Chondrocyte (in vitro differentiated cells): ENCODE measurements at regions not wholly inside any gene's neighbourhood (a gene's known extent, or its start where the extent isn't known, plus 50 kb on each side); places are given as distances from the start of the nearest gene placed in this dataset.

Experiments
- DNase-seq: peaks from one replicate; pipeline ENCODE4 v3.0.0; 2021; ENCODE audit warnings: mixed read lengths, low spot score
- H3K27ac Mint-ChIP-seq: one replicate; pipeline ENCODE4 v1.8.0; 2021; ENCODE audit warnings: mild to moderate bottlenecking, moderate library complexity, mixed read lengths; ENCODE audit not compliant: unreplicated experiment
- H3K27me3 Mint-ChIP-seq: 2 replicates; pipeline ENCODE4 v1.8.0; 2021; ENCODE audit warnings: low read depth, mixed read lengths
- H3K36me3 Mint-ChIP-seq: 2 replicates; pipeline ENCODE4 v1.8.0; 2021; ENCODE audit warnings: low read depth, mixed read lengths
- H3K4me1 Mint-ChIP-seq: 2 replicates; pipeline ENCODE4 v1.8.0; 2021; ENCODE audit warnings: low read depth, mild to moderate bottlenecking, mixed read lengths
- H3K4me3 Mint-ChIP-seq: one replicate; pipeline ENCODE4 v1.8.0; 2021; ENCODE audit warnings: mild to moderate bottlenecking, moderate library complexity, mixed read lengths; ENCODE audit not compliant: unreplicated experiment
- H3K9me3 Mint-ChIP-seq: 2 replicates; pipeline ENCODE4 v1.8.0; 2021; ENCODE audit warnings: low read depth, mixed read lengths
- TF ChIP-seq, protein P1 (sequence below): fragments of 200-600 bp; sonication (generic); IDR thresholded peaks from 2 replicates; pipeline ENCODE4 v1.5.0; 2021; ENCODE audit warnings: antibody characterized with exemption, mild to moderate bottlenecking, moderate library complexity

DNA sequence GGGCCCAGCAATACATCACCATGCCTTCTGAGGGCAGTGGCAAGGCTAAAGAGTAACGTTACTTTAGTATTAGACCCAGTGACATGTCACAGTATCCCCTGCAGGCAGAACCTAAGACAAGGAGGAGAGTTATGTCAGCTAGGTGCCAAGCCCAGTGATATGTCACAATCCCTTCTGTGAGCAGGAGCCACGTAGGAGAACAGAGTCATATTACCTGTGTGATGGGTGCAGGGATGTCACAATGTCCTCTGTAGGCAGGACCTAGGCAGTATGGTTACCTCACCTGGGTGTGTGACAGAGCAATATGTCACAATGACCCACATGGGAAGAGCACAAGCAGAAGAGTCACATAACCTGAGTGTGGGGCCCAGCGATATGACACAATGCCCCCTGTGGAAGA is 121.8 kb downstream of the ZNF675 start:
- Mint-ChIP-seq H3K4me3 (no peak overlapping the region), H3K36me3 (no peaks in the 10 kb centered on the region), H3K27ac (no peak overlapping the region), H3K27me3 (no peaks in the 10 kb centered on the region), H3K4me1 (no peaks in the 10 kb centered on the region), H3K9me3 (peaks cover 60% of the 10 kb centered on the region)
- DNase-seq, result no peak
- TF ChIP-seq, protein P1, sequence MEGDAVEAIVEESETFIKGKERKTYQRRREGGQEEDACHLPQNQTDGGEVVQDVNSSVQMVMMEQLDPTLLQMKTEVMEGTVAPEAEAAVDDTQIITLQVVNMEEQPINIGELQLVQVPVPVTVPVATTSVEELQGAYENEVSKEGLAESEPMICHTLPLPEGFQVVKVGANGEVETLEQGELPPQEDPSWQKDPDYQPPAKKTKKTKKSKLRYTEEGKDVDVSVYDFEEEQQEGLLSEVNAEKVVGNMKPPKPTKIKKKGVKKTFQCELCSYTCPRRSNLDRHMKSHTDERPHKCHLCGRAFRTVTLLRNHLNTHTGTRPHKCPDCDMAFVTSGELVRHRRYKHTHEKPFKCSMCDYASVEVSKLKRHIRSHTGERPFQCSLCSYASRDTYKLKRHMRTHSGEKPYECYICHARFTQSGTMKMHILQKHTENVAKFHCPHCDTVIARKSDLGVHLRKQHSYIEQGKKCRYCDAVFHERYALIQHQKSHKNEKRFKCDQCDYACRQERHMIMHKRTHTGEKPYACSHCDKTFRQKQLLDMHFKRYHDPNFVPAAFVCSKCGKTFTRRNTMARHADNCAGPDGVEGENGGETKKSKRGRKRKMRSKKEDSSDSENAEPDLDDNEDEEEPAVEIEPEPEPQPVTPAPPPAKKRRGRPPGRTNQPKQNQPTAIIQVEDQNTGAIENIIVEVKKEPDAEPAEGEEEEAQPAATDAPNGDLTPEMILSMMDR, result no peak

DNA sequence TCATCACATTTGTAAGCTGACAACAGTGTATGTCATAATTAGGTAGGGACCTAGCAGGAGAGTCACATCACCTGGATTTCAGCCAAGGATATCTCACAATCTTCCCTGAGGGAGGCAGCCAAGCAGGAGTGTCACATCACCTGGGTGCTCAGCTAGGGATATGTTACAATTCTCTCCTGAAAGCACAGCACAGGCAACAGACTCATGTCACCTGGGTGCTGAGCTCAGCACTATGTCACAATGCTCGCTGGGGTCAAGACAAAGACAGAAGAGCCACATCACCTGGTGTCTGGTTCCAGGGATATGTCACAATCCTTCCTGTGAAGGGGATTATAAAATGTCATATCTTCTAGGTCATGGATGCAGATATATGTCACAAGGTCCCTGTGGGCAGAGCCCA is 123.7 kb downstream of the ZNF675 start:
- no peaks in the 10 kb centered on the region for H3K36me3 Mint-ChIP-seq
- DNase-seq, result no peak
- H3K4me1 Mint-ChIP-seq, result no peaks in the 10 kb centered on the region
- no peak overlapping the region for H3K27ac Mint-ChIP-seq
- no peak overlapping the region for H3K4me3 Mint-ChIP-seq
- no peaks in the 10 kb centered on the region for H3K27me3 Mint-ChIP-seq
- TF ChIP-seq, protein P1, result no peak
- peaks cover 67% of the 10 kb centered on the region for H3K9me3 Mint-ChIP-seq

DNA sequence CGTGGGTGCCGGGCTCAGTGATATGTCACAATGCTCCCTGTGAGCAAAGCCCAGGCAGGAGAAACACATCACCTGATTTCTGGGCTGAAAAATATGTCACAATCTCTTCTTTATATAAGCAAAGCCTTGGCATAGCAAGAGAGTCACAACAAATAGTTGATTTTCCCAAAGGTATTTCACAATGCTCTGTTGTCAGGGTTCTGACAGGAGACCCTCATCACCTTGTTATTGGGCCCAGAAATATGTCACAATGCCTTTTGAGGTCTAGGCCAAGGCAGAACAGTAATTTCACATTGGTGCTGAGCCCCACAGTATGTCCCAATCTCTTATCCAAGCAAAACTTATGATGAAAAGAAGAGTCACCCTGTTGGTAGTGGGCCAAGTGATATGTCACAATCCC is 125.7 kb downstream of the ZNF675 start:
- Mint-ChIP-seq H3K9me3 (peaks cover 74% of the 10 kb centered on the region), H3K27me3 (no peaks in the 10 kb centered on the region), H3K36me3 (no peaks in the 10 kb centered on the region), H3K4me3 (no peak overlapping the region), H3K27ac (no peak overlapping the region), H3K4me1 (no peaks in the 10 kb centered on the region)
- TF ChIP-seq, protein P1, result no peak
- DNase-seq, result no peak

DNA sequence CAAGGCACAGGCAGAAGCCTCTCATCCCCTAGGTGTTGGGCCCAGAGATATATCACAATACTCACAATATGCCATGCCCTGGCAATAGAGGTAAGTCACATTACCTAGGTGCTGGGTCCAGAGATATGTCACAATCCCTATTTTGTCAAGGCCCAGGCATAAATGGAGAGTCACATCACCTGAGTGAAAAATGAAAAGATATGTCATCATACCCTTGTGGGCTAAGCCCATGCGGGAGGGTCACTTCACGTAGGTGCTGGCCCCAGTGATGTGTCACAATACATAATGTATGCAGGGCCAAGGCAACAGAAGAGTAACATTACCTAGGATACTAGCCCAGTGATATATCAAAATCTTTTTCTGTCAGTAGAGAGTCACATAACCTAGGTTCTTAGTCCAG is 127.0 kb downstream of the ZNF675 start:
- H3K4me1 Mint-ChIP-seq, result no peaks in the 10 kb centered on the region
- H3K9me3 Mint-ChIP-seq, result peaks cover 71% of the 10 kb centered on the region
- no peak overlapping the region for H3K4me3 Mint-ChIP-seq
- no peaks in the 10 kb centered on the region for H3K36me3 Mint-ChIP-seq
- H3K27me3 Mint-ChIP-seq, result no peaks in the 10 kb centered on the region
- DNase-seq, result no peak
- TF ChIP-seq, protein P1, result no peak
- H3K27ac Mint-ChIP-seq, result no peak overlapping the region

DNA sequence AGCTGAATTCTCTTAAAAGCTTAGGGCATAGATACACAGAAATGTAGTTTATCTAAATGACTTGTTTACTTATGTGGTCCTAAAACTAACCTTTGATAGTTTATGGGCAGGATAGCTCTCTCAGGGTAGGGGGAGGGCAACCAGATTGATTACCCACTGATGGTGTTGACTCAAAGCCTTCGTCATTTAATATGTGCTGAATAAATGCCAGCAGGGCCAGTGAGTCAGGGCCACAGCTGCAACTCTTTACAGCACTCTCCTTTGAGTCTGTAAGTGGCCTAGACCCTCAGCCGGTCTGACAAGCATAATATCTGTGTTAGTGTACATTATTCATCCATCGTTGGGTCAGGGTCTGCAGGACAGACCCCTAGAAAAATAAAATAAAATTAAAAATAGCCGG is 128.5 kb downstream of the ZNF675 start:
- no peak for DNase-seq
- Mint-ChIP-seq H3K27ac (no peak overlapping the region), H3K27me3 (no peaks in the 10 kb centered on the region), H3K9me3 (peaks cover 58% of the 10 kb centered on the region), H3K4me3 (no peak overlapping the region), H3K36me3 (no peaks in the 10 kb centered on the region), H3K4me1 (no peaks in the 10 kb centered on the region)
- TF ChIP-seq, protein P1, result no peak
